HG03039 (cell line): ENCODE measurements at regions not wholly inside any gene's neighbourhood (a gene's known extent, or its start where the extent isn't known, plus 50 kb on each side); places are given as distances from the start of the nearest gene placed in this dataset.

Experiments used
- ATAC-seq: cut with Tn5 transposase; IDR thresholded peaks from one replicate; pipeline ENCODE4 v1.9.1; 2021; ENCODE audit warnings: mild to moderate bottlenecking, moderate library complexity; ENCODE audit not compliant: unreplicated experiment

DNA sequence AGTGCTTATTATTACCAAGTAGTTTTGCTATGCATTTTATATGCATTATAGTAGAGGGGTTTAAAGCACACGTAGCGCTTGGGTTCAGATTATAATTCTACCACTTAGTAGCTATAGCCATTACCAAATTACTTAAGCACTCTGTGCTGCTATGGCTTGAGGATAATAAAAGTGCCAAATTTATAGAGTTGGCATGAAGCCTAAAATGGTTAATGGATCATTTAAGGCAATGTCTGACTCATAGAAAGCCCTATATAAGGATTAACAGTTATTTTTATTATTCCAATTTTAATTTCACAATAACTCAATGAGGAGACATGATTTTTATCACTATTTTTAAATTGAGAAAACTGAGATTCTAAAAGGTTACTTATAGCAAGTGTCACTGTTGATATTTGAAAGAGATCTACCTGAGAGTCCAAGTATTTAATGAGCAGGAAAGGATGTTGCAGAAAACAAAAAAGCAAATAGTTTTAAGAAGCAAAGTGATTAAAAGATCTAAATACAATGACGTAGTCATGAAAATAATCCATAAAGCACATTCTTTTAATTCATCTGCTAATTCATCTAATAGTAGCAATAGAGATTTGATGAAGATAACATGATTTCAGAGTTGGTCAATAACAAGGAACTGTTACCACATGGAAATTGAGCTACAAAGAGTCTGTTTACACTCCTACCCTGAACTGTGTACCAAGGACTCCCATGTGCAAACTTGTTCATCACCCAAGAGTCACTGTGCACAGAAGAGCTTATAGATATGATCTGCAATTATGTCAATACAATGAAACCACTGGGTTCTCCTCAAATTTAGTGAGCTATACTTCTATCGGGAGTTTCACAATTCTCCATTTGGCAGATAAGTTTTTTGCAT lies 78.8 kb upstream of the DTNA start:
- ATAC-seq = no peak

- no peak for ATAC-seq
Observed at GRCh38 chr18:34632321-34632720, 77.8 kb upstream of the DTNA start.

- ATAC-seq = no peak
Observed at GRCh38 chr18:34633368-34633767, 76.7 kb upstream of the DTNA start.

GRCh38 chr18:34637094-34637801 lies 72.8 kb upstream of the DTNA start:
- no peak for ATAC-seq

DNA sequence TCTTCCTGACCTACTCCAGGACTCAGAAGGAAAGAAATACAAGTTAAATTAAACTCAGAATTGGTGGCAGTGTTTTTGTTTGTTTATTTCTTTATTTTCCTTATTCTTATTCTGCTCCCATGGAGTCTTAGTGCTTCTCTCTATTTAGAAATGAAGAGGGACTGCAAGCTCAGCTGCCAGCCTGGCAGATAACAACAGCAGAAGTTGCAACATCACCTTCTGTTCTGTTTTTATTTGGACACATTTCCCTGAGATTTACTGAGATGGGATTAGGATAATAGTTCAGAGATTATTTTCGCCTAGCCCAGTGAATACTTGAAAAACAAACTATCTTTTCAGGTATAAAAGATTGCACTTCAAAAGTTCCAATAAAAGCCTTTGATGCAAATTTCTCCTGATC lies 70.4 kb upstream of the DTNA start:
- no peak for ATAC-seq

- ATAC-seq = no peak
Observed at GRCh38 chr18:34640276-34640675, 69.8 kb upstream of the DTNA start.

- ATAC-seq = no peak
Observed at GRCh38 chr18:34643989-34644388, 66.1 kb upstream of the DTNA start.

DNA sequence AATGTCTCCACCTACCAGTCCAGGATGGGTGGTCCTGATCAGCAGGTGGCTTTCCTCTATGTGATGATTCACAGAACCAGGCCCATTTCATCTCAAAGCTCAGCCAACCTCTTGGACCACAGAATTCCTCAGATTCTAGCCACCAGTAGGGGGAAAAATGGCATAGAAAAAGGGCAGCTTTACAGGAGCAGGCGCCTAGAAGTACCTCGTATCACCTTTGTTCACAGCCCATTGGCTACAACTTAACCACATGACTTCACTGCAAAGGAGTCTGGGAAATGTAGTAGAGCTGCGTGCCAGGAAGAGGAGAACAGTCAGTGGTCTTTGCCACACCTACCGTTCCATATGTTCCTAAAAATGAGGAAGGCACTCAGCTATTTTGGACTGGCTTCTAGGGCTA lies 62.8 kb upstream of the DTNA start:
- ATAC-seq = peak; percentile 61

DNA sequence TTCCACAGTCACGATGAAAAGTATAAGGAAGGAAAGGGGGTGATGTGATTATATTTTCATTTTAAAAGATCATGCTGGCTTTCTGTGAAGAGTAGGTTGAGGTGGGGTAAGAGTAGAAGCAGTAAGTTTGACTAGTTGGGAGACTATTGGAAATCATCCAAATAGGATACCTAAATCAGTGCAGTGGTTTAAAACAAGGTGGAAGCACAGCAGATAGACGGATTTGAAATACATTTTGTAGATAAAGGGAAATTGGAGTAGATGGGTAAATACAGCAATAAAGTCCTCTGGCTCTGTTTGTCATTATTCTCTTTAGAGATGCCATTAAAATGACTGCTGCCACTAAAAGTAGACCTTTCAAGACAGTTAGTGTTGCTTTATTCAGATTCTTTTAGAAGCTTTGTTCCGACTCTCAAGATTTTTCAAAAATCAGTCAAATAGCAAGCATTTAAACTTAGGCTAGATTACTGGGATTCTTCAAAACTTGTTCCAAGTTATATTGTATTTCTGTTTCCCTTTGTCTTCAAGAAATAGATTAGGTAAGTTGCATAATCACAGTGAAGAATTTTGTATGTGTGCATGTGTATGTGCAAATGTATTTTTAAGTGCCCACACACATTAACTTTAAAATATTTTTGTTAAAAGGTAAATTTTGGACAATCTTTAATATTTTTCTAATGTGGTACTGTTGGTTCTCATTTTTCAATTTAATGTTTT lies 61.7 kb upstream of the DTNA start:
- no peak for ATAC-seq

GRCh38 chr18:34649080-34649479 lies 61.0 kb upstream of the DTNA start:
- ATAC-seq = no peak

- no peak for ATAC-seq
Observed at GRCh38 chr18:34650121-34650545, 60.0 kb upstream of the DTNA start.

GRCh38 chr18:34651586-34652369 lies 58.3 kb upstream of the DTNA start:
- no peak for ATAC-seq

GRCh38 chr18:34655131-34655530 lies 55.0 kb upstream of the DTNA start:
- ATAC-seq = no peak

DNA sequence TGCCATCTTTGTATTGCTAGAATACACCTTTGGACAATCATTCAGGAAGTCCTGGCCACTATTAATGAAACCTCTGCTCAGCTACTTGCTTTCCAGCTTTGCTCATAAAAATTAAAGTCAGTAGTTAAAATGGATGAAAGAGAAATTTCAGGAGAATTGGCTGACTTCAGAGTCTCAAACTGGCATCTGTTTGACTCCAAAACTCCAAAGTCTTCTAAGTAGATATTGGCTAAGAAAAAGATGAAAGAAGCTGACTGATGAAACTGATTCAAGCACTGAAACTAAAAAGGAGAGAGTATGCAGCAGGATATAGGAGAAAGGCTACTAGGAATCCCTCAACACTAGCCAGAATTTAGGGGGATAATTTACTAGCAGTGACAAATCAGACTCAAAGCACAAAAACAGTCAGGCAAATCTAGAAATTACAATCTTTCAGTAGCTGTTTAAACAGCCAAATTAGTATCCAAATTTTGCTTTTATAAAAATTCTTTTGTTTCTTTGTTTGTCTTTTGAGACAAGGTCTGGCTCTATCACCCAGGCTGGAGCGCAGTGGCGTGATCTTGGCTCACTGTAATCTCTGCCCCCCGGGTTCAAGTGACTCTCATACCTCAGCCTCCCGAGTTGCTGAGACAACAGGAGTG lies 52.1 kb upstream of the DTNA start:
- ATAC-seq = no peak

DNA sequence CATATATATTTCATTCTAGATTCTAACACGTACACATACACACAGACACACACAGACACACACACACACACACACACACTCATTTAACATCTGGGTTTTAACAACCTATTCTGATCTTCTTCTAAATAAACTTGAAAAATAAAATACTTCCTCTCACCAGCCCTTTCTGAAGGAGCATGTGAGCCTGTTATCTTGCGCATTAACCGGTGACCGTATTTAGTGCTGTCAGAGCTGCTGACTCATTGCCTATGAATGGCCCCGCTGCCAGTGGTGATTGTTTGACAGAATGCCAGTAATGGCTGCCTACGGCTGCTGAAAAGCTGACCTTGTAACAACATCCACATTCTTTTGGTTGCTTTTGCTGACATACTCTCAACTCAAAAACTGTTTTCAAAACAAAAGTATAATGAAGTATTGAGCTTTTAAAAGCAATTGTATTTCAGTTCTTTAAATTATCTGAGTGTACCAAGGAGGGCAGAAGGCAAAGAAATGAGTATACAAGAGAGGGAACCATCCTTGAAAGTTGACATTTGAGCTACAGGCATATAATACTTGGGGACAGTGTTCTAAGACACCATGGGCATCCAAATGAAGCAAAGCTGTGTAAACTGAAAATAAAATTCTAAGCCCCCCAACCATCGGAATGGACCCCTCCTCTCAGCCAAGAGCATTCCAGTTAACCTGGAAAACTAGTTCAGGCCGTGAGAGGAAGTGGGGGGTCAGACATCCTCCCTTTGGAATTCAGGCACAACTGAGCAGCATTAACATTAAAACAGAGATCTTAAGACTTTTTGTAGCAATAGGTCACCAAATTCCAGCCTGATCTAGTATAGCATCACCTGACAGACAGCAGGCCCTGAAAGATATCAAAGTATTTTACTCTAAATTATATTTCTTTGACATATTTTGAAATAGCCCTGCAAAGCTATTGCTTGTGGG lies 50.2 kb upstream of the DTNA start:
- no peak for ATAC-seq
